WTC11 (cell line): ENCODE measurements at regions not wholly inside any gene's neighbourhood (a gene's known extent, or its start where the extent isn't known, plus 50 kb on each side); places are given as distances from the start of the nearest gene placed in this dataset.

Experiments
- ATAC-seq: fragments of 200-7000 bp; cut with Tn5 transposase; 2 replicates; pipeline ENCODE4 v1.10.0; 2021; ENCODE audit warnings: mild to moderate bottlenecking, moderate library complexity
- CTCF ChIA-PET: fragments of 300-600 bp; sonication (Branson Sonifier 250); formaldehyde crosslinking; loops from one replicate; lab custom pipeline; 2021; ENCODE audit warnings: antibody characterized with exemption; lab: Charles Lee
- POLR2A ChIA-PET: fragments of 350-600 bp; sonication (Branson Sonifier 250); formaldehyde crosslinking; loops from one replicate; lab custom pipeline; 2021; ENCODE audit warnings: antibody characterized with exemption; lab: Charles Lee
- DNase-seq: peaks from one replicate; pipeline ENCODE4 v3.0.0; 2021; ENCODE audit warnings: low spot score
- H3K27ac Mint-ChIP-seq: 2 replicates; pipeline ENCODE4 v1.8.0; 2021; ENCODE audit warnings: mixed read lengths
- H3K27me3 Mint-ChIP-seq: 2 replicates; pipeline ENCODE4 v1.8.0; 2021; ENCODE audit warnings: low read depth, mild to moderate bottlenecking, moderate library complexity, mixed read lengths
- H3K36me3 Mint-ChIP-seq: 2 replicates; pipeline ENCODE4 v1.8.0; 2021; ENCODE audit warnings: mixed read lengths
- H3K4me1 Mint-ChIP-seq: 2 replicates; pipeline ENCODE4 v1.8.0; 2022; ENCODE audit warnings: mixed read lengths
- H3K4me3 Mint-ChIP-seq: 2 replicates; pipeline ENCODE4 v1.8.0; 2021; ENCODE audit warnings: mild to moderate bottlenecking, moderate library complexity, mixed read lengths
- H3K9me3 Mint-ChIP-seq: 2 replicates; pipeline ENCODE4 v1.8.0; 2021; ENCODE audit warnings: mixed read lengths
- CBFB ChIP-seq: sonication (generic); formaldehyde crosslinking; IDR thresholded peaks from 2 replicates; pipeline ENCODE4 v1.8.1; 2022; ENCODE audit warnings: mild to moderate bottlenecking, low read depth, missing genetic modification reagents
- CREM ChIP-seq: sonication (generic); formaldehyde crosslinking; IDR thresholded peaks from 2 replicates; pipeline ENCODE4 v1.8.1; 2022; ENCODE audit warnings: mild to moderate bottlenecking, missing genetic modification reagents, moderate library complexity
- E2F5 ChIP-seq: sonication (generic); formaldehyde crosslinking; IDR thresholded peaks from 2 replicates; pipeline ENCODE4 v1.8.1; 2022; ENCODE audit warnings: mild to moderate bottlenecking, moderate library complexity, missing genetic modification reagents
- ERG ChIP-seq: fragments of 250-450 bp; sonication (Bioruptor Pico); IDR thresholded peaks from 2 replicates; pipeline ENCODE4 v1.8.0; 2021; ENCODE audit warnings: mild to moderate bottlenecking
- GRHL2 ChIP-seq: fragments of 250-450 bp; sonication (Bioruptor Pico); IDR thresholded peaks from 2 replicates; pipeline ENCODE4 v1.8.0; 2022; ENCODE audit warnings: mild to moderate bottlenecking, moderate library complexity; ENCODE audit not compliant: insufficient replicate concordance, severe bottlenecking
- IRF2 ChIP-seq: sonication (generic); formaldehyde crosslinking; IDR thresholded peaks from 2 replicates; pipeline ENCODE4 v1.8.0; 2022; ENCODE audit warnings: low read depth, missing genetic modification reagents, borderline replicate concordance
- JAZF1 ChIP-seq: fragments of 250-450 bp; sonication (Bioruptor Pico); IDR thresholded peaks from 2 replicates; pipeline ENCODE4 v1.9.0; 2021; ENCODE audit warnings: moderate library complexity, mild to moderate bottlenecking, inconsistent platforms
- SP1 ChIP-seq: sonication (generic); formaldehyde crosslinking; conservative IDR thresholded peaks from 2 replicates; pipeline ENCODE4 v1.8.1; 2022; ENCODE audit warnings: missing genetic modification reagents
- ZNF121 ChIP-seq: sonication (generic); formaldehyde crosslinking; IDR thresholded peaks from 2 replicates; pipeline ENCODE4 v1.8.0; 2023; ENCODE audit warnings: missing genetic modification reagents
- ZNF425 ChIP-seq: fragments of 250-450 bp; sonication (Bioruptor Pico); conservative IDR thresholded peaks from 2 replicates; pipeline ENCODE4 v1.9.0; 2021; ENCODE audit warnings: mild to moderate bottlenecking
- ZNF671 ChIP-seq: fragments of 250-450 bp; sonication (Bioruptor Pico); IDR thresholded peaks from 2 replicates; pipeline ENCODE4 v1.8.0; 2021; ENCODE audit warnings: mild to moderate bottlenecking
- TF ChIP-seq, protein P1 (sequence below): sonication (generic); formaldehyde crosslinking; IDR thresholded peaks from 2 replicates; pipeline ENCODE4 v1.8.0; 2022; ENCODE audit warnings: missing genetic modification reagents
- TF ChIP-seq, protein P2 (sequence below): fragments of 250-450 bp; sonication (Bioruptor Pico); IDR thresholded peaks from 2 replicates; pipeline ENCODE4 v1.9.0; 2021; ENCODE audit warnings: mild to moderate bottlenecking
- TF ChIP-seq, protein P3 (sequence below): sonication (generic); formaldehyde crosslinking; IDR thresholded peaks from 2 replicates; pipeline ENCODE4 v1.8.1; 2023; ENCODE audit warnings: mild to moderate bottlenecking, missing genetic modification reagents, moderate library complexity
- TF ChIP-seq, protein P4 (sequence below): sonication (generic); formaldehyde crosslinking; IDR thresholded peaks from 2 replicates; pipeline ENCODE4 v1.8.1; 2022; ENCODE audit warnings: low read depth, mild to moderate bottlenecking, moderate library complexity, missing genetic modification reagents, borderline replicate concordance

DNA sequence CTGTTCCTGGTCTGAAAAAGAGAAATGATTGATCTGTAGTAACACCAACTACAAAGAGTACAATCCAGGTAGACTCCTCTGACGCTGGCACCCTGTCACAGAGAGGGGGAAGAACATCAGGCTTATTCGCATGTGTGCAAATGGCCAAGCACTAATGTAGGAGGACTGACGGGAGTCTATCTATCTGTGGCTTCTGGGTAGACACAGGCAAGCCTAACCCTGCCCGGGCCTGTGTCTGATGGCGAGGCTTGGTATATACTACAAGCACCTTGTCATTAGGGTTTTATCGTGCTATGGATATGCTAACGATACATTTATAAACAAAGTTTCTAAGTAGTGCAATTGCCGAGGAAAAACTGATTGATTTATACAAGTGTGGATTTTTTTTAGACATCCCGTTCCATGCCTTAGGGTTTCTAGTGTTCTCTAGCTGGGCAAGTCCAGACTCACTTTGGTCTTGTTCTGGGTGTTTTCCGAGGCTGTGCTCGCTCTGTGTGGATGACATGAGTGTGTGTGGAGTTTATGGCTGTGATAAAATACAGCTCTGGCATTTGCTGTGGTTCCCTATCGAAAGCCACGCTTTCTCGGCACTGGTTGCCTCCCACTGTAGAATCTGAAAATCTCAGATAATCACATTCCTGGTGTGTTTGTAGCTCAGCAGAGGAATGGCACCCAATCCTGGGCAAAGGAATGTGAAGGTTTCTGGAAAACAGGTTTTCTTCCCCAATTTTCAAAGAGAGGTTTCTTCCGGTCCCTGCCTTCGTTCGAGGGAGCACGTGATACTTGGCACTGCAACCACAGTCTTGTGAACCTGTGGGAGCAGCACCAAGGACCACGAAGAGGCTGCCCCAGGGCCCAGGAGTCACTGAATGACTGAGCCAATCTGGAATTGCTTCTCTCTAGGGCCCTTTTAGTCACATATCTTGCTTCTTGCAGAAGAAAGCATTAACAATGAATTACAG lies 67.5 kb upstream of the EDN1 start:
- no peak overlapping the region for H3K4me3 Mint-ChIP-seq
- no peak overlapping the region for H3K27ac Mint-ChIP-seq
- H3K36me3 Mint-ChIP-seq, result no peaks in the 10 kb centered on the region
- H3K9me3 Mint-ChIP-seq, result no peaks in the 10 kb centered on the region
- POLR2A ChIA-PET, result interaction anchor here (0.6 kb wide), 1 partner anchor 7 kb away, joined by 3 read pairs; no protein-coding TSS in a partner anchor
- no peaks in the 10 kb centered on the region for H3K27me3 Mint-ChIP-seq
- TF ChIP-seq, protein P1, sequence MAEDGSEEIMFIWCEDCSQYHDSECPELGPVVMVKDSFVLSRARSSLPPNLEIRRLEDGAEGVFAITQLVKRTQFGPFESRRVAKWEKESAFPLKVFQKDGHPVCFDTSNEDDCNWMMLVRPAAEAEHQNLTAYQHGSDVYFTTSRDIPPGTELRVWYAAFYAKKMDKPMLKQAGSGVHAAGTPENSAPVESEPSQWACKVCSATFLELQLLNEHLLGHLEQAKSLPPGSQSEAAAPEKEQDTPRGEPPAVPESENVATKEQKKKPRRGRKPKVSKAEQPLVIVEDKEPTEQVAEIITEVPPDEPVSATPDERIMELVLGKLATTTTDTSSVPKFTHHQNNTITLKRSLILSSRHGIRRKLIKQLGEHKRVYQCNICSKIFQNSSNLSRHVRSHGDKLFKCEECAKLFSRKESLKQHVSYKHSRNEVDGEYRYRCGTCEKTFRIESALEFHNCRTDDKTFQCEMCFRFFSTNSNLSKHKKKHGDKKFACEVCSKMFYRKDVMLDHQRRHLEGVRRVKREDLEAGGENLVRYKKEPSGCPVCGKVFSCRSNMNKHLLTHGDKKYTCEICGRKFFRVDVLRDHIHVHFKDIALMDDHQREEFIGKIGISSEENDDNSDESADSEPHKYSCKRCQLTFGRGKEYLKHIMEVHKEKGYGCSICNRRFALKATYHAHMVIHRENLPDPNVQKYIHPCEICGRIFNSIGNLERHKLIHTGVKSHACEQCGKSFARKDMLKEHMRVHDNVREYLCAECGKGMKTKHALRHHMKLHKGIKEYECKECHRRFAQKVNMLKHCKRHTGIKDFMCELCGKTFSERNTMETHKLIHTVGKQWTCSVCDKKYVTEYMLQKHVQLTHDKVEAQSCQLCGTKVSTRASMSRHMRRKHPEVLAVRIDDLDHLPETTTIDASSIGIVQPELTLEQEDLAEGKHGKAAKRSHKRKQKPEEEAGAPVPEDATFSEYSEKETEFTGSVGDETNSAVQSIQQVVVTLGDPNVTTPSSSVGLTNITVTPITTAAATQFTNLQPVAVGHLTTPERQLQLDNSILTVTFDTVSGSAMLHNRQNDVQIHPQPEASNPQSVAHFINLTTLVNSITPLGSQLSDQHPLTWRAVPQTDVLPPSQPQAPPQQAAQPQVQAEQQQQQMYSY, result no peak
- no peak for TF ChIP-seq ZNF425 (CRISPR knock-in tag)
- no peak for TF ChIP-seq GRHL2 (CRISPR knock-in tag)
- no peak for TF ChIP-seq ZNF671
- peaks cover 4% of the 10 kb centered on the region; the same call in 1 of the 2 replicates for H3K4me1 Mint-ChIP-seq
- no peak for DNase-seq
- no peak for ATAC-seq
- CTCF ChIA-PET, result no interaction called here

- H3K9me3 Mint-ChIP-seq, result no peaks in the 10 kb centered on the region
- TF ChIP-seq IRF2 (CRISPR knock-in tag) (no peak), ZNF121 (CRISPR knock-in tag) (no peak), E2F5 (no peak), ERG (CRISPR knock-in tag) (no peak), CBFB (CRISPR knock-in tag) (no peak), JAZF1 (CRISPR knock-in tag) (no peak), CREM (CRISPR knock-in tag) (no peak), SP1 (CRISPR knock-in tag) (no peak)
- TF ChIP-seq, protein P1, result no peak
- TF ChIP-seq, protein P2, sequence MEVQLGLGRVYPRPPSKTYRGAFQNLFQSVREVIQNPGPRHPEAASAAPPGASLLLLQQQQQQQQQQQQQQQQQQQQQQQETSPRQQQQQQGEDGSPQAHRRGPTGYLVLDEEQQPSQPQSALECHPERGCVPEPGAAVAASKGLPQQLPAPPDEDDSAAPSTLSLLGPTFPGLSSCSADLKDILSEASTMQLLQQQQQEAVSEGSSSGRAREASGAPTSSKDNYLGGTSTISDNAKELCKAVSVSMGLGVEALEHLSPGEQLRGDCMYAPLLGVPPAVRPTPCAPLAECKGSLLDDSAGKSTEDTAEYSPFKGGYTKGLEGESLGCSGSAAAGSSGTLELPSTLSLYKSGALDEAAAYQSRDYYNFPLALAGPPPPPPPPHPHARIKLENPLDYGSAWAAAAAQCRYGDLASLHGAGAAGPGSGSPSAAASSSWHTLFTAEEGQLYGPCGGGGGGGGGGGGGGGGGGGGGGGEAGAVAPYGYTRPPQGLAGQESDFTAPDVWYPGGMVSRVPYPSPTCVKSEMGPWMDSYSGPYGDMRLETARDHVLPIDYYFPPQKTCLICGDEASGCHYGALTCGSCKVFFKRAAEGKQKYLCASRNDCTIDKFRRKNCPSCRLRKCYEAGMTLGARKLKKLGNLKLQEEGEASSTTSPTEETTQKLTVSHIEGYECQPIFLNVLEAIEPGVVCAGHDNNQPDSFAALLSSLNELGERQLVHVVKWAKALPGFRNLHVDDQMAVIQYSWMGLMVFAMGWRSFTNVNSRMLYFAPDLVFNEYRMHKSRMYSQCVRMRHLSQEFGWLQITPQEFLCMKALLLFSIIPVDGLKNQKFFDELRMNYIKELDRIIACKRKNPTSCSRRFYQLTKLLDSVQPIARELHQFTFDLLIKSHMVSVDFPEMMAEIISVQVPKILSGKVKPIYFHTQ (CRISPR knock-in tag), result no peak
- TF ChIP-seq, protein P3, sequence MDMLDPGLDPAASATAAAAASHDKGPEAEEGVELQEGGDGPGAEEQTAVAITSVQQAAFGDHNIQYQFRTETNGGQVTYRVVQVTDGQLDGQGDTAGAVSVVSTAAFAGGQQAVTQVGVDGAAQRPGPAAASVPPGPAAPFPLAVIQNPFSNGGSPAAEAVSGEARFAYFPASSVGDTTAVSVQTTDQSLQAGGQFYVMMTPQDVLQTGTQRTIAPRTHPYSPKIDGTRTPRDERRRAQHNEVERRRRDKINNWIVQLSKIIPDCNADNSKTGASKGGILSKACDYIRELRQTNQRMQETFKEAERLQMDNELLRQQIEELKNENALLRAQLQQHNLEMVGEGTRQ (CRISPR knock-in tag), result no peak
- TF ChIP-seq, protein P4, sequence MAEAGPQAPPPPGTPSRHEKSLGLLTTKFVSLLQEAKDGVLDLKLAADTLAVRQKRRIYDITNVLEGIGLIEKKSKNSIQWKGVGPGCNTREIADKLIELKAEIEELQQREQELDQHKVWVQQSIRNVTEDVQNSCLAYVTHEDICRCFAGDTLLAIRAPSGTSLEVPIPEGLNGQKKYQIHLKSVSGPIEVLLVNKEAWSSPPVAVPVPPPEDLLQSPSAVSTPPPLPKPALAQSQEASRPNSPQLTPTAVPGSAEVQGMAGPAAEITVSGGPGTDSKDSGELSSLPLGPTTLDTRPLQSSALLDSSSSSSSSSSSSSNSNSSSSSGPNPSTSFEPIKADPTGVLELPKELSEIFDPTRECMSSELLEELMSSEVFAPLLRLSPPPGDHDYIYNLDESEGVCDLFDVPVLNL (CRISPR knock-in tag), result no peak
Observed at GRCh38 chr6:12223383-12223782, 66.8 kb upstream of the EDN1 start.

More at GRCh38 chr6:12223383-12223782, 66.8 kb upstream of the EDN1 start:
- no peak for DNase-seq
- no peak for ATAC-seq
- ChIA-PET CTCF (interaction anchor here (1.0 kb wide), 1 partner anchor 66 kb away, joined by 4 read pairs; the partner anchor contains the start of gene EDN1), POLR2A (no interaction called here)
- Mint-ChIP-seq H3K27me3 (no peaks in the 10 kb centered on the region), H3K27ac (no peak overlapping the region), H3K4me3 (no peak overlapping the region), H3K36me3 (no peaks in the 10 kb centered on the region), H3K4me1 (peaks cover 4% of the 10 kb centered on the region; the same call in 1 of the 2 replicates)
